ENCODE measurements at regions not wholly inside any gene's neighbourhood (a gene's known extent, or its start where the extent isn't known, plus 50 kb on each side); places are given as distances from the start of the nearest gene placed in this dataset.

DNA sequence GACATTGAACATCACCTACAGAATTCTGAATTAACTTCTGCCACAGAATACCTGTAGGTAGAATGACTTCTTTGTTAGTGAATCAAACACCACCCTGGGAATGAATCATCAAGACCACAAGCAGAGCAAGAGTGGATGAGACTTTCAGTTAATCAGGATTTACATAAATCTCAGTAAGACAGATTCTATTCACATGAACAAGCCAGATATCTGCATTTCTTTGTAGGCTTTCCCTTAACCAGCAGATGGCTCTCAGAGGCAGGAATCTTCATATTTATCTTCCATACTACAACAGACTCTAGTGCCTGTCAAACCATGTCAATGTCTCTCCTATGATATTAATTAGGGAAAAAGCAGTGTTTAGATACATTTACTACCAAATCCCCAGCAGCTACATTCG, 412.1 kb downstream of the KLF12 start:
- no peaks in the 10 kb centered on the region for H3K36me3 Mint-ChIP-seq (ENCODE audit: low read depth, unreplicated experiment)
- no peak overlapping the region for H3K27ac Mint-ChIP-seq (ENCODE audit: unreplicated experiment)
- no peak overlapping the region for H3K4me3 Mint-ChIP-seq (ENCODE audit: unreplicated experiment)
- no peaks in the 10 kb centered on the region for H3K9me3 Mint-ChIP-seq (ENCODE audit: unreplicated experiment)
- DNase-seq (ENCODE audit: low spot score) = no peak
- TF ChIP-seq, protein P1, sequence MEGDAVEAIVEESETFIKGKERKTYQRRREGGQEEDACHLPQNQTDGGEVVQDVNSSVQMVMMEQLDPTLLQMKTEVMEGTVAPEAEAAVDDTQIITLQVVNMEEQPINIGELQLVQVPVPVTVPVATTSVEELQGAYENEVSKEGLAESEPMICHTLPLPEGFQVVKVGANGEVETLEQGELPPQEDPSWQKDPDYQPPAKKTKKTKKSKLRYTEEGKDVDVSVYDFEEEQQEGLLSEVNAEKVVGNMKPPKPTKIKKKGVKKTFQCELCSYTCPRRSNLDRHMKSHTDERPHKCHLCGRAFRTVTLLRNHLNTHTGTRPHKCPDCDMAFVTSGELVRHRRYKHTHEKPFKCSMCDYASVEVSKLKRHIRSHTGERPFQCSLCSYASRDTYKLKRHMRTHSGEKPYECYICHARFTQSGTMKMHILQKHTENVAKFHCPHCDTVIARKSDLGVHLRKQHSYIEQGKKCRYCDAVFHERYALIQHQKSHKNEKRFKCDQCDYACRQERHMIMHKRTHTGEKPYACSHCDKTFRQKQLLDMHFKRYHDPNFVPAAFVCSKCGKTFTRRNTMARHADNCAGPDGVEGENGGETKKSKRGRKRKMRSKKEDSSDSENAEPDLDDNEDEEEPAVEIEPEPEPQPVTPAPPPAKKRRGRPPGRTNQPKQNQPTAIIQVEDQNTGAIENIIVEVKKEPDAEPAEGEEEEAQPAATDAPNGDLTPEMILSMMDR (IDR thresholded peaks at IDR 0.05; ENCODE audit: unreplicated experiment) = no peak
- no peaks in the 10 kb centered on the region for H3K27me3 Mint-ChIP-seq (ENCODE audit: unreplicated experiment)
- no peaks in the 10 kb centered on the region for H3K4me1 Mint-ChIP-seq (ENCODE audit: unreplicated experiment)

GRCh38 chr13:73721571-73721970, 412.6 kb downstream of the KLF12 start:
- Mint-ChIP-seq H3K9me3 (ENCODE audit: unreplicated experiment) (no peaks in the 10 kb centered on the region), H3K27ac (ENCODE audit: unreplicated experiment) (no peak overlapping the region)

GRCh38 chr13:73720216-73720840, 413.9 kb downstream of the KLF12 start:
- Mint-ChIP-seq H3K4me1 (ENCODE audit: unreplicated experiment) (no peaks in the 10 kb centered on the region), H3K27me3 (ENCODE audit: unreplicated experiment) (no peaks in the 10 kb centered on the region), H3K36me3 (ENCODE audit: low read depth, unreplicated experiment) (no peaks in the 10 kb centered on the region), H3K9me3 (ENCODE audit: unreplicated experiment) (no peaks in the 10 kb centered on the region), H3K27ac (ENCODE audit: unreplicated experiment) (no peak overlapping the region), H3K4me3 (ENCODE audit: unreplicated experiment) (no peak overlapping the region)
- no peak for DNase-seq (ENCODE audit: low spot score)
- TF ChIP-seq, protein P1 (IDR thresholded peaks at IDR 0.05; ENCODE audit: unreplicated experiment) = no peak

More at GRCh38 chr13:73721571-73721970, 412.6 kb downstream of the KLF12 start:
- no peak overlapping the region for H3K4me3 Mint-ChIP-seq (ENCODE audit: unreplicated experiment)
- H3K27me3 Mint-ChIP-seq (ENCODE audit: unreplicated experiment) = no peaks in the 10 kb centered on the region
- H3K36me3 Mint-ChIP-seq (ENCODE audit: low read depth, unreplicated experiment) = no peaks in the 10 kb centered on the region
- H3K4me1 Mint-ChIP-seq (ENCODE audit: unreplicated experiment) = no peaks in the 10 kb centered on the region
- no peak for DNase-seq (ENCODE audit: low spot score)
- TF ChIP-seq, protein P1 (IDR thresholded peaks at IDR 0.05; ENCODE audit: unreplicated experiment) = no peak

DNA sequence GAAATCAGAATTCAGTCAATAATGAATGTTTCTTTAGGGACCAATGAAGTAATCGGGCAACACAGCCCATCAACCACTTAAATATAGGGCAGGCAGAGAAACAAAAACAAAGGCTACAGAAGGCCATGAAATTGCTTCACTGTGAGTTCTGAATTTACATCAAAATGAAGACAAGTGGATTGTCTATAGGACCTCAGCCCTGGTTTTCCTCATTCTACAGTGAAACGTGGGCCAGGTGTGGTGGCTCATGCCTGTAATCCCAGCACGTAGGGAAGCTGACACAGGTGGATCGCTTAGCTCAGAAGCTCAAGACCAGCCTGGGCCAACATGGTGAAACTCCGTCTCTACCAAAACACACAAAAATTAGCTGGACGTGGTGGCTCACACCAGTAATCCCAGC, 416.0 kb downstream of the KLF12 start:
- no peaks in the 10 kb centered on the region for H3K4me1 Mint-ChIP-seq (ENCODE audit: unreplicated experiment)
- no peak for DNase-seq (ENCODE audit: low spot score)
- H3K9me3 Mint-ChIP-seq (ENCODE audit: unreplicated experiment) = no peaks in the 10 kb centered on the region
- H3K36me3 Mint-ChIP-seq (ENCODE audit: low read depth, unreplicated experiment) = no peaks in the 10 kb centered on the region
- TF ChIP-seq, protein P1 (IDR thresholded peaks at IDR 0.05; ENCODE audit: unreplicated experiment) = no peak
- no peak overlapping the region for H3K4me3 Mint-ChIP-seq (ENCODE audit: unreplicated experiment)
- no peaks in the 10 kb centered on the region for H3K27me3 Mint-ChIP-seq (ENCODE audit: unreplicated experiment)
- H3K27ac Mint-ChIP-seq (ENCODE audit: unreplicated experiment) = no peak overlapping the region

- H3K4me3 Mint-ChIP-seq (ENCODE audit: unreplicated experiment) = no peak overlapping the region
- DNase-seq (ENCODE audit: low spot score) = no peak
- no peaks in the 10 kb centered on the region for H3K27me3 Mint-ChIP-seq (ENCODE audit: unreplicated experiment)
- H3K36me3 Mint-ChIP-seq (ENCODE audit: low read depth, unreplicated experiment) = no peaks in the 10 kb centered on the region
- TF ChIP-seq, protein P1 (IDR thresholded peaks at IDR 0.05; ENCODE audit: unreplicated experiment) = no peak
- no peaks in the 10 kb centered on the region for H3K4me1 Mint-ChIP-seq (ENCODE audit: unreplicated experiment)
- no peak overlapping the region for H3K27ac Mint-ChIP-seq (ENCODE audit: unreplicated experiment)
- no peaks in the 10 kb centered on the region for H3K9me3 Mint-ChIP-seq (ENCODE audit: unreplicated experiment)
These were observed 416.6 kb downstream of the KLF12 start for GRCh38 chr13:73717632-73718031.

Measured in endothelial cell (in vitro differentiated cells).